GM12878 (cell line): ENCODE measurements at regions not wholly inside any gene's neighbourhood (a gene's known extent, or its start where the extent isn't known, plus 50 kb on each side); places are given as distances from the start of the nearest gene placed in this dataset.

Source experiments
- ATAC-seq: fragments of 200-7000 bp; cut with Tn5 transposase; 3 replicates; pipeline ENCODE4 v1.9.1; 2020; ENCODE audit warnings: mild to moderate bottlenecking, moderate library complexity
- BruUV-seq: library from RNA; stranded (reverse); fragments of 400-500 nt; replicated peaks from 2 replicates; lab custom pipeline; 2021; lab: Mats Ljungman, UMichigan
- CTCF ChIA-PET: fragments of 300-600 bp; sonication (Branson Sonifier 250); formaldehyde crosslinking; extraction: SDS; loops from one replicate; lab custom pipeline; 2021; ENCODE audit warnings: inconsistent platforms; lab: Yijun Ruan, JAX
- POLR2A ChIA-PET: fragments of 350-600 bp; formaldehyde crosslinking; extraction: SDS; loops from one replicate; lab custom pipeline; 2021; ENCODE audit warnings: inconsistent platforms; lab: Charles Lee
- RAD21 ChIA-PET: fragments of 300-600 bp; sonication (Branson Sonifier 250); formaldehyde crosslinking; loops from one replicate; lab custom pipeline; 2023; ENCODE audit warnings: antibody characterized with exemption; ENCODE audit not compliant: unreplicated experiment; lab: Charles Lee
- SMC1A ChIA-PET: fragments of 300-600 bp; sonication (Branson Sonifier 250); formaldehyde crosslinking; loops from one replicate; lab custom pipeline; 2023; ENCODE audit not compliant: unreplicated experiment, uncharacterized antibody; lab: Charles Lee
- DNase-seq: peaks from one replicate; pipeline ENCODE4 v3.0.0-alpha.2; 2011; ENCODE audit warnings: low read depth, low spot score
- FAIRE-seq: peaks from 3 replicates; lab custom pipeline; 2011; peaks lifted over from hg19 to GRCh38; lab: Jason Lieb, UNC
- H2AFZ ChIP-seq: 2 replicates; pipeline ENCODE4 v1.6.0; 2011; ENCODE audit warnings: low read depth, low read length, control low read depth; ENCODE audit not compliant: control insufficient read depth
- H3K27ac ChIP-seq: 2 replicates; pipeline ENCODE4 v1.5.1; 2011; ENCODE audit warnings: control low read depth; ENCODE audit not compliant: control insufficient read depth, insufficient read depth
- H3K27me3 ChIP-seq, 2 experiments: replicated peaks in 1 of 2; 2 replicates each; pipeline versions ENCODE4 v1.6.0 to v1.6.1; 2011; ENCODE audit warnings: low read length in 1 of 2; ENCODE audit not compliant: control insufficient read depth in 2 of 2, insufficient read depth in 2 of 2
- H3K36me3 ChIP-seq, 2 experiments: 2 replicates each; pipeline ENCODE4 v1.5.1; 2011; ENCODE audit warnings: low read length in 1 of 2; ENCODE audit not compliant: control insufficient read depth in 2 of 2, insufficient read depth in 2 of 2
- H3K4me1 ChIP-seq: 2 replicates; pipeline ENCODE4 v1.6.1; 2011; ENCODE audit warnings: mild to moderate bottlenecking, low read length, moderate library complexity, mixed read lengths; ENCODE audit not compliant: control insufficient read depth, insufficient read depth
- H3K4me2 ChIP-seq: 2 replicates; pipeline ENCODE4 v1.6.0; 2011; ENCODE audit warnings: control low read depth; ENCODE audit not compliant: control insufficient read depth, insufficient read depth
- H3K4me3 ChIP-seq: fragments of 200-600 bp; sonication (generic); 2 replicates; pipeline ENCODE4 v1.5.1; 2016
- H3K79me2 ChIP-seq: 2 replicates; pipeline ENCODE4 v1.6.0; 2011; ENCODE audit warnings: low read length; ENCODE audit not compliant: control insufficient read depth, insufficient read depth
- H3K9ac ChIP-seq: 2 replicates; pipeline ENCODE4 v1.8.0; 2011; ENCODE audit warnings: low read length, control low read depth, mixed read lengths; ENCODE audit not compliant: control insufficient read depth, insufficient read depth
- H3K9me3 ChIP-seq: replicated peaks from 3 replicates; pipeline ENCODE4 v1.5.1; 2011; ENCODE audit warnings: mild to moderate bottlenecking, low read length; ENCODE audit not compliant: control insufficient read depth, insufficient read depth
- H4K20me1 ChIP-seq: 2 replicates; pipeline ENCODE4 v1.6.0; 2011; ENCODE audit not compliant: control insufficient read depth, insufficient read depth
- CTCF ChIP-seq, 3 experiments: IDR thresholded peaks in 2 of 3; conservative IDR thresholded peaks in 1 of 3; 2 replicates each; pipeline ENCODE4 v1.5.1; 2011; ENCODE audit warnings: low read depth in 3 of 3, low read length in 3 of 3, mild to moderate bottlenecking in 3 of 3, control low read depth in 2 of 3, moderate library complexity in 2 of 3, inconsistent platforms in 1 of 3, mixed read lengths in 1 of 3; ENCODE audit not compliant: control insufficient read depth in 2 of 3, insufficient read depth in 1 of 3; ENCODE audit errors: extremely low read depth in 1 of 3
- E2F4 ChIP-seq: IDR thresholded peaks from 2 replicates; pipeline ENCODE4 v1.6.1; 2012; ENCODE audit warnings: low read depth, low read length, improper control_type of control experiment
- ETV6 ChIP-seq, 2 experiments: fragments of 450-650 bp in 1 of 2; IDR thresholded peaks in 1 of 2; conservative IDR thresholded peaks in 1 of 2; 2 replicates each; pipeline ENCODE4 v1.6.1; 2014; ENCODE audit warnings: antibody characterized with exemption in 1 of 2, borderline replicate concordance in 1 of 2, low read depth in 1 of 2, mild to moderate bottlenecking in 1 of 2, moderate library complexity in 1 of 2
- JUNB ChIP-seq: IDR thresholded peaks from 2 replicates; pipeline ENCODE4 v1.6.1; 2016; ENCODE audit warnings: antibody characterized with exemption, mild to moderate bottlenecking
- MEF2B ChIP-seq: fragments of 450-650 bp; IDR thresholded peaks from 2 replicates; pipeline ENCODE4 v1.6.1; 2018; ENCODE audit warnings: mild to moderate bottlenecking, moderate library complexity; ENCODE audit not compliant: partially characterized antibody, poor library complexity, severe bottlenecking
- NR2C2 ChIP-seq: IDR thresholded peaks from 2 replicates; pipeline ENCODE4 v1.6.1; 2011; ENCODE audit warnings: borderline replicate concordance, low read depth; ENCODE audit not compliant: control insufficient read depth, insufficient read length
- RAD51 ChIP-seq: fragments of 450-650 bp; IDR thresholded peaks from 2 replicates; pipeline ENCODE4 v1.6.1; 2016; ENCODE audit warnings: moderate library complexity, mild to moderate bottlenecking, inconsistent platforms
- SMC3 ChIP-seq: IDR thresholded peaks from 2 replicates; pipeline ENCODE4 v1.6.1; 2011; ENCODE audit warnings: low read length, improper control_type of control experiment, borderline replicate concordance
- SPI1 ChIP-seq: IDR thresholded peaks from 2 replicates; pipeline ENCODE4 v1.6.1; 2011; ENCODE audit warnings: low read depth, mild to moderate bottlenecking, low read length, moderate library complexity, borderline replicate concordance; ENCODE audit not compliant: insufficient read depth
- TCF3 ChIP-seq: IDR thresholded peaks from 2 replicates; pipeline ENCODE4 v1.6.1; 2012; ENCODE audit warnings: low read depth, mild to moderate bottlenecking, low read length, borderline replicate concordance; ENCODE audit not compliant: insufficient read depth
- YY1 ChIP-seq: IDR thresholded peaks from 2 replicates; pipeline ENCODE4 v1.6.1; 2011; ENCODE audit warnings: low read depth, mild to moderate bottlenecking, low read length
- ZNF207 ChIP-seq: fragments of 450-650 bp; IDR thresholded peaks from 2 replicates; pipeline ENCODE4 v1.6.1; 2014; ENCODE audit warnings: antibody characterized with exemption, mild to moderate bottlenecking, borderline replicate concordance
- WGBS: methylation state at CpG from one replicate; pipeline ENCODE4 v1.1.6; 2016; ENCODE audit warnings: low lambda C conversion rate; ENCODE audit not compliant: insufficient replicate concordance, insufficient coverage; ENCODE audit errors: missing lambda C conversion rate; 5-methylcytosine and 5-hydroxymethylcytosine counted together
- in situ Hi-C: fragments of 300-500 bp; cut with MboI; formaldehyde crosslinking; loops from 9 replicates; pipeline ENCODE4 v1.14.3; 2018; ENCODE audit warnings: mixed read lengths
- intact Hi-C: fragments of 100-400 bp; cut with micrococcal nuclease; formaldehyde crosslinking; loops from one replicate; pipeline ENCODE4 v1.14.2; 2022; ENCODE audit not compliant: unreplicated experiment

GRCh38 chr15:95448531-95449229, 881.8 kb upstream of the NR2F2 start:
- 34% methylated on average over 2 of the region's 2 CpGs for WGBS
- H3K27ac ChIP-seq = no peak overlapping the region
- intact Hi-C loops (no loop called here), in situ Hi-C loops (no loop called here)
- H3K9ac ChIP-seq = no peak overlapping the region
- H3K4me2 ChIP-seq = no peak overlapping the region
- no peaks in the 10 kb centered on the region for H3K4me1 ChIP-seq
- H2AFZ ChIP-seq = no peak overlapping the region
- RAD21 ChIA-PET = interaction anchor here (1.1 to 1.4 kb wide), 3 partner anchors 10 to 155 kb away, joined by 3 to 4 read pairs (median 3); no protein-coding TSS in a partner anchor
- no peaks in the 10 kb centered on the region for H3K27me3 ChIP-seq
- SMC1A ChIA-PET = interaction anchor here (0.7 to 3.4 kb wide), 18 partner anchors 8 to 377 kb away, joined by 3 to 12 read pairs (median 4); no protein-coding TSS in a partner anchor
- H4K20me1 ChIP-seq = no peaks in the 10 kb centered on the region
- no peaks in the 10 kb centered on the region; the same call in 2 of the 3 replicates for H3K9me3 ChIP-seq
- ATAC-seq = no peak
- BruUV-seq = no TSS peak
- no peaks in the 10 kb centered on the region for H3K36me3 ChIP-seq
- no peak for FAIRE-seq
- DNase-seq = no peak
- H3K4me3 ChIP-seq = no peak overlapping the region
- CTCF ChIA-PET = interaction anchor here (0.7 to 2.1 kb wide), 3 partner anchors 15 to 189 kb away, joined by 3 to 5 read pairs (median 3); no protein-coding TSS in a partner anchor
- no peaks in the 10 kb centered on the region for H3K79me2 ChIP-seq
- no peak for TF ChIP-seq YY1
- TF ChIP-seq, all 136 proteins: peak for 0
- POLR2A ChIA-PET = interaction anchor here (0.6 to 0.8 kb wide), 2 partner anchors 115 to 189 kb away, joined by 3 to 5 read pairs; no protein-coding TSS in a partner anchor

- TF ChIP-seq SMC3 = no peak
- TF ChIP-seq RAD51 = no peak
- TF ChIP-seq MEF2B = no peak
- no peak for TF ChIP-seq JUNB
- TF ChIP-seq ZNF207 = no peak
- no peak for TF ChIP-seq E2F4
- no peak for TF ChIP-seq NR2C2
- no peak for TF ChIP-seq ETV6 (conservative IDR thresholded peaks at IDR 0.05 in 1 of 2, IDR thresholded peaks at IDR 0.05 in 1 of 2; ENCODE audit: borderline replicate concordance in 1 of 2, low read depth in 1 of 2)
- TF ChIP-seq SPI1 = no peak
- no peak for TF ChIP-seq TCF3
- TF ChIP-seq CTCF (IDR thresholded peaks at IDR 0.05 in 2 of 3, conservative IDR thresholded peaks at IDR 0.05 in 1 of 3; ENCODE audit: control insufficient read depth in 2 of 3, extremely low read depth in 1 of 3, insufficient read depth in 1 of 3, low read depth in 3 of 3, low read length in 3 of 3) = no peak
- BruUV-seq = no TSS peak
- Histone ChIP-seq H3K4me2 (no peak overlapping the region), H2AFZ (no peak overlapping the region), H3K36me3 (no peaks in the 10 kb centered on the region), H3K9me3 (no peaks in the 10 kb centered on the region; the same call in 2 of the 3 replicates), H3K27me3 (no peaks in the 10 kb centered on the region), H3K79me2 (no peaks in the 10 kb centered on the region), H3K27ac (no peak overlapping the region), H4K20me1 (no peaks in the 10 kb centered on the region), H3K4me3 (no peak overlapping the region), H3K4me1 (no peaks in the 10 kb centered on the region), H3K9ac (no peak overlapping the region)
- intact Hi-C loops = no loop called here
- ATAC-seq = no peak
- WGBS = 23% methylated on average over 2 of the region's 2 CpGs
- RAD21 ChIA-PET = interaction anchor here (1.1 to 1.4 kb wide), 3 partner anchors 10 to 156 kb away, joined by 3 to 4 read pairs (median 3); no protein-coding TSS in a partner anchor
- no peak for DNase-seq
- CTCF ChIA-PET = interaction anchor here (1.0 kb wide), 2 partner anchors 189 kb away, joined by 3 read pairs; no protein-coding TSS in a partner anchor
- POLR2A ChIA-PET = interaction anchor here (0.6 kb wide), 1 partner anchor 116 kb away, joined by 5 read pairs; no protein-coding TSS in a partner anchor
- in situ Hi-C loops = no loop called here
- SMC1A ChIA-PET = interaction anchor here (0.9 to 3.4 kb wide), 14 partner anchors 8 to 377 kb away, joined by 3 to 12 read pairs (median 4); no protein-coding TSS in a partner anchor
- FAIRE-seq = no peak
Measured at GRCh38 chr15:95449230-95449628, 881.3 kb upstream of the NR2F2 start.
